AG10803 (cell line): ENCODE measurements at regions not wholly inside any gene's neighbourhood (a gene's known extent, or its start where the extent isn't known, plus 50 kb on each side); places are given as distances from the start of the nearest gene placed in this dataset.

Experiments used
- DNase-seq: peaks from one replicate; pipeline ENCODE4 v3.0.0; 2010; ENCODE audit warnings: low read depth
- H3K4me3 ChIP-seq: 2 replicates; pipeline ENCODE4 v1.5.1; 2011; ENCODE audit warnings: mild to moderate bottlenecking, low read length, control low read depth
- TF ChIP-seq, protein P1 (sequence below): conservative IDR thresholded peaks from 2 replicates; pipeline ENCODE4 v1.5.1; 2011; ENCODE audit warnings: mild to moderate bottlenecking, low read length, control low read depth, inconsistent platforms

DNA sequence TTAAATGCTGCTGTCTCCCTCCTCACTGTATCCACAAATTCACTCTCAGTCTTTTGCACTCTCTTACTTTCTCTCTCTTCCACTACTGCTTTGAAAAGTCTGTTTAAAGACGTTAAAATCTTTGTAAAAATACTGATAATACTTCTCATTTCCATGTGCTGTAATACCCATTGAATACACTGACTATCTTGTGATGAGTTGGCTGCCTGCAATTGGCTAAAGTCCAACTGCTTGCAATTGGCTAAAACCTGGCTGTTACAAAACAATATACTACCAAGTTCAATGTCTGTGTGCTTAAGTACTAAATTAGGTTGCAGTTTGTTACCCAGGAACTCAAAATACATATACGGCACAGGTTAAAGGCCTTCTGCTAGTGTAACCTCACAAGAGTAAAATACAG, 264.8 kb downstream of the THBS2 start:
- DNase-seq, result peak; percentile 54
- no peak overlapping the region for H3K4me3 ChIP-seq
- TF ChIP-seq, protein P1, sequence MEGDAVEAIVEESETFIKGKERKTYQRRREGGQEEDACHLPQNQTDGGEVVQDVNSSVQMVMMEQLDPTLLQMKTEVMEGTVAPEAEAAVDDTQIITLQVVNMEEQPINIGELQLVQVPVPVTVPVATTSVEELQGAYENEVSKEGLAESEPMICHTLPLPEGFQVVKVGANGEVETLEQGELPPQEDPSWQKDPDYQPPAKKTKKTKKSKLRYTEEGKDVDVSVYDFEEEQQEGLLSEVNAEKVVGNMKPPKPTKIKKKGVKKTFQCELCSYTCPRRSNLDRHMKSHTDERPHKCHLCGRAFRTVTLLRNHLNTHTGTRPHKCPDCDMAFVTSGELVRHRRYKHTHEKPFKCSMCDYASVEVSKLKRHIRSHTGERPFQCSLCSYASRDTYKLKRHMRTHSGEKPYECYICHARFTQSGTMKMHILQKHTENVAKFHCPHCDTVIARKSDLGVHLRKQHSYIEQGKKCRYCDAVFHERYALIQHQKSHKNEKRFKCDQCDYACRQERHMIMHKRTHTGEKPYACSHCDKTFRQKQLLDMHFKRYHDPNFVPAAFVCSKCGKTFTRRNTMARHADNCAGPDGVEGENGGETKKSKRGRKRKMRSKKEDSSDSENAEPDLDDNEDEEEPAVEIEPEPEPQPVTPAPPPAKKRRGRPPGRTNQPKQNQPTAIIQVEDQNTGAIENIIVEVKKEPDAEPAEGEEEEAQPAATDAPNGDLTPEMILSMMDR, result no peak

DNA sequence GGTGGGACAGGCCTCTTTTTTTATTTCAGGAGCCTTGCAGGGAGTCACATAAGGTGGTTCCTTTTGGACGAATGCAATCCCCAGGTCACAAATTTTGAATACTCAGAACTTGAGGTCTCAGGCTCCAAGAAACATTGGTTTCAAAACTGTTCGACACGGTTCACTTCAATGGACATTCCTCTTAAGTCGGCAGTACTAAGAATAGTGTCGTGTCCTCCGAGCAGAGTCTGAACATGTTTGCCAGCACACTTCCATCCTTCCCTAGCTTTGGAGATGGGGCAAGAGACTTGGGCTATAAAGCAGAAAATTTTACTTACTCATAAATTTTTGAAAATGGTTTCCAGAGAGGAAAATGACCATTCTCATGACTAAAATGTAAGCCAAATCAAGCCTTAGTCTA, 265.4 kb downstream of the THBS2 start:
- no peak for DNase-seq
- no peak overlapping the region for H3K4me3 ChIP-seq
- TF ChIP-seq, protein P1, result no peak

DNA sequence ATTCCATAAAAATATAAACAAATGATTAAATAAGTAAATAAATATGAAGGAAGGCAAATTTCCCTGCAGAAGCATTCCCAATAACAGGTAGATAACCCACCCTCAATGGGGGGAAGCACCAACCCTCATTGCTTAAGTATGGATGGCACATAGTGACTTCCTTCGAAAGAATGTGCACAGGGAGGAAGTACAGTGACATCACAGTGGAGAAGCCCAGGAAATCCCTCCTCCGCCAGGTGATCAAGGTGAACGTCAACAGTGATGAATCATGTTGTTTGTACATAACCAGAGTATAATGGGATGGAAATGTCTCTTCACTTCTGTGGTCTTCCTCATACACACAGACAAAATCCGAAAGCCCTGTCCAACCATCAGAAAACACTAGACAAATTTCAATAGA, 267.9 kb downstream of the THBS2 start:
- H3K4me3 ChIP-seq, result no peak overlapping the region
- TF ChIP-seq, protein P1, result no peak
- no peak for DNase-seq

DNA sequence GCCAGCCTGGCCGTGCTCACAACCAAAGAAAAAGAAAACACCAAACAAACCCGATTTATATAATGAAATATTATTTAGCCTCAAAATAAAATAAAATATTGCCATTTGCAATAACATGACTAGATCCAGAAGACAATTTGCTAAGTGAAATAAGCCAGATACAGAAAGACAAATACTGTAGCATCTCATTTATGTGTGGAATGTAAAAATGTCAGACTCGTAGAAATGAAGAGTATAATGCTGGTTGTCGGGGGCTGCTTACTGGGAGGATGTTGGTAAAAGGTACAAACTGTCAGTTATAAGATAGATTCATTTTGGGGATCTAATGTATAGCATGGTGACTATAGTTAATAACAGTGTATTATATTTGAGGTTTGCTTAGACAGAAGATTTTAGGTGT, 269.7 kb downstream of the THBS2 start:
- TF ChIP-seq, protein P1, result no peak
- no peak for DNase-seq
- no peak overlapping the region for H3K4me3 ChIP-seq

DNA sequence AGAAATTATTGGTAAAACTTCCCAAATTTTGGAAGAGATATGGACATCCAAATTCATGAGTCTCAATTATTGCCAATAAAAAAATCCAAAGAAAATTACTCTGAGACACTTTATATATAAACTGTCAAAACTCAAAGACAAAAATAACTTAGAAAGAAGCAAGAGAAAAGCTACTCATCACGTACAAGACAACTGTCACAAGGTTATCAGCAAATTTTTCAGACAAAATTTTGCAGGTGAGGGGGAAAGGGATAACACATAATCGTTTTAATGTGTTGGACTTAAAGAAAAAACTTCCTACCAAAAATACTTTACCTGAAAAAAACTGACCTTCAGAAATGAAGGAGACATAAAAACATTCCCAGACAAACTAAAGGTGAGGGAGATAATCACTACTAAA, 272.5 kb downstream of the THBS2 start:
- TF ChIP-seq, protein P1, result no peak
- DNase-seq, result no peak

DNA sequence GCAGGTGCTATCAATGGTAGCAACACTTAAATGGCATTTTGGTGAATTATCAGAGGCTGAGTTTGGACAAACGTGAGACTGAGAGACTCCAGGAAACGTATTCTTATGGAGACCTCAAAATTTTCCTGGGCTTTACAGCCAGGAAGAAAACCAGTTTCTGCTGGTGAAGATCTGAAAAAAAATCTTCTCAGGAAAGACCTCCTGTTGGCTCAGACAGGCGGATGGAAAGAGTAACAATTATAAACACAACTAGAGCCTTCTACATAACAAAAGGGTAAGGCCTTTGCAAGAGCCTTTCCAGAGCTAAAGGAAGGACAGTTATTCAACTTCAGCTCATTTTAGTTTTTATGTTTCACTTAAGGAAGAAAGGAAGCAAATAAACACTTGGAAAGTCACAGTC, 274.4 kb downstream of the THBS2 start:
- no peak overlapping the region for H3K4me3 ChIP-seq
- TF ChIP-seq, protein P1, result no peak
- DNase-seq, result no peak

More for the DNA sequence above, 272.5 kb downstream of the THBS2 start:
- no peak overlapping the region for H3K4me3 ChIP-seq

DNA sequence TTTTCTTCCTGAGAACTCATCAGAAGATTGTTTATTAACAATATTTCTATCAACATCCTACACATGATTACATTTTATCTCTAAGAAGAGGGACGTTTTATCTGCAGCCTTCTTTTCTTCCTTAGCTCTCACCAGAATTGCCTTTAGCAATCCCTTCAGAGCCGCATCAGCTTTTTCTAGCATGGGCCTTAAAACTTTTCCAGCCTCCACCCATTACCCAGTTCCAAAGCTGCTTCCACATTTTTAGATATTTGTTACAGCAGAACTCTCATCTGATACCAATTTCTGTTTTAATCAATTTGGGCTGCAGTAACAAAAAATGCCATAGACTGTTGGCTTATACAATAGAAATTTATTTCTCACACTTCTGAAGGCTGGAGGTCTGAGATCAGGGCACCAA, 281.5 kb downstream of the THBS2 start:
- no peak for DNase-seq
- no peak overlapping the region for H3K4me3 ChIP-seq
- TF ChIP-seq, protein P1, result no peak
